Hematopoietic multipotent progenitor cell treated with erythropoietin and hydrocortisone succinate and interleukin-3 and kit ligand, for 17 days (in vitro differentiated cells): ENCODE measurements at regions not wholly inside any gene's neighbourhood (a gene's known extent, or its start where the extent isn't known, plus 50 kb on each side); places are given as distances from the start of the nearest gene placed in this dataset.

Experiments used
- DNase-seq: peaks from one replicate; pipeline ENCODE4 v3.0.0-alpha.2; 2015; ENCODE audit warnings: low spot score

- no peak for DNase-seq
Observed at GRCh38 chr2:224210286-224211180, 171.4 kb upstream of the SERPINE2 start.

GRCh38 chr2:224209555-224210285 lies 170.6 kb upstream of the SERPINE2 start:
- no peak for DNase-seq

- no peak for DNase-seq
Observed at GRCh38 chr2:224208443-224208842, 169.4 kb upstream of the SERPINE2 start.

- DNase-seq = no peak
Observed at GRCh38 chr2:224208007-224208406, 168.9 kb upstream of the SERPINE2 start.

DNA sequence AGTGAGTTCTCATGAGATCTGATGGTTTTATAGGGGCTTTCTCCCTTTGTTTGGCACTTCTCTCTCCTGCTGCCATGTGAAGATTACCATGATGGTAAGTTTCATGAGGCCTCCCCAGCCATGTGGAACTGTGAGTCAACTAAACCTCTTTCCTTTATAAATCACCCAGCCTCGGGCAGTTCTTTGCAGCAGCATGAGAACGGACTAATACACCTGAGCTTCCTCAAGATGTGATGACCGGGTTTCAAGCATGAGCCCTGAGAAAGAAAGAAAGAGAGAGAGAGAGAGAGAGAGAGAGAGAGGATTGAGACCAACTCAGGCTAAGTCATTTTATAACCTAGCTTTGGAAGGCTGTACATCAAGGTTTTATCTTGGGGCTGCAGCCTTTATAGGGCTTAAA lies 167.7 kb upstream of the SERPINE2 start:
- DNase-seq = no peak

DNA sequence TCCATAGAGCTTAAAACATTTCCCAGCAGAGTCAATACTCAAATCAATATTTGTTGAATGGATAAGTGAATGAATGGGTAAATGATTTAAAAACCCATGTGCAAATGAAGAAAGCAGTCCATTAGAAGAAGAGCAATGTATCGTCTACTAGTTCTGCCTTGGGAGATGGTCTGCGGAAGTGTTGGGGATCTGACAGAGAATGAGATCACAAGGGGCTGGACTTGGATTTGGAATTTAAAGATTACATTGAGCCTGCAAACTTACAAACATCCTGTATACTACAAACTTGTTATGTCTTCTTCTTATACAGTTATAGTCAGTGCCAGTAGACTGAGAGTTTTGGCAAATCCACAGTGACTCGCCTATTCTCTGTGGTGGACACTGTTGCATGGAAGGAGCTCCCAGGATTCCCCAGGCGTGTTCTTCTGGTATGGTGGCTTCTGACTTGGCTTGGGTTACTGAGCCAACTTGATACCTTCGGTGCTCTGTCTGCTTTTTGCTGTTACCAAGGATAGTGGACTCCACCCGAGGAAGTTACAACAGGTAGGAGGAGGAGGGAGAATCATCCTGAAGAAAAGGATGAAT lies 163.3 kb upstream of the SERPINE2 start:
- DNase-seq = no peak

- no peak for DNase-seq
Observed at GRCh38 chr2:224198436-224198835, 159.3 kb upstream of the SERPINE2 start.

- DNase-seq = no peak
Observed at GRCh38 chr2:224196810-224197209, 157.7 kb upstream of the SERPINE2 start.

- DNase-seq = no peak
Observed at GRCh38 chr2:224195925-224196571, 157.0 kb upstream of the SERPINE2 start.

DNA sequence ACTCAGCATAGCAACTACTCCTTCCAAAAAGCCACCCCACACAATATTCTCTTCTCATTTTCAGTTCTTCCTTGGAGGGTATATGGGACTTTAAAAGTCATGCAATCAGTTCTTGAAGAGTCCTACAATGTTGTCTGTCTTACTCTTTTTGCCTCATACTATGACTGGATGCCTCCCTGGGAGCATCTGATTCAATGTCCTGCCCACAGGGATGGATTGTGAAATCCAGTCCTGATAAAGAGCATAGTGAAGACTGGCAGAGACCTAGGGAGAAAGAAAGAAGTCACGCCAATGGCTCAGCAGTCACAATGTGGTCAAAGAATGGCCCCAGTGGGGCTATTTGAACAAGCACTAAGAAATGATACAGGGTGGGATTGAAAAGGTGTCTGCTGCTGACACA lies 155.1 kb upstream of the SERPINE2 start:
- DNase-seq = no peak

DNA sequence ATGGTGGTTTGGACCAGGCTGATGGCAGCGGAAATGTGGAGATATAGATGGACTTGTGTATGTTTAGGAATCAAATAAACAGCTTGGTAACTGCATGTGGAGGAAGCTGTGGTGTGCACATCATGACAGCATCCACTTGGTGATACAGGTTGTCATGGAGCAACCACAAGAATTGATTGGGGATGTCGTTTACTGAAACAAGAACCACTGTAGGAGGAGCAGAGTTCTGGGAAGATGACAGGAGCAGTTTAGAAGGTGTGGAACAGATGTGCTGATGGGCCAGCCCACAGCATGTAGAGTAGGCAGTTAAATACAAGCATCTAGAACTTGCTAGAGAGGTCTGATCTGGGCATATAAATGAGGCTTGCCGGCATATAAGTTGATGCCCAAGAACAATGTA lies 152.4 kb upstream of the SERPINE2 start:
- no peak for DNase-seq

- DNase-seq = no peak
Observed at GRCh38 chr2:224190936-224191270, 151.8 kb upstream of the SERPINE2 start.

GRCh38 chr2:224190234-224190935 lies 151.3 kb upstream of the SERPINE2 start:
- DNase-seq = no peak

DNA sequence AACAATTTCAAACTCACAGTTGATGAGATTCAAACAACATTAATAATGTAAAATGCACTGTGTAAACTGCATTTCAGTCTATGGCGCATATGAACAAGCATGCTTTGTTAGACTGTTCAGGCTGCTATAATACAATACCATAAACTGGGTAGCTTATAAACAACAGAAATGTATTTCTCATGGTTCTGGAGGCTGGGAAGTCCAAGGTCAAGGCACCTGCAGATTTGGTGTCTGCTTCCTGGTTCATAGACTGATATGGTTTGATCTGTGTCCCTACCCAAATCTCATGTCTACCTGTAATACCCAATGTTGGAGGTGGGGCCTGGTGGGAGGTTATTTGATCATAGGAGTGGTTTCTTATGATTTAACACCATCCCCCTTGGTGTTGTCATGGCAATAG lies 148.1 kb upstream of the SERPINE2 start:
- DNase-seq = no peak

DNA sequence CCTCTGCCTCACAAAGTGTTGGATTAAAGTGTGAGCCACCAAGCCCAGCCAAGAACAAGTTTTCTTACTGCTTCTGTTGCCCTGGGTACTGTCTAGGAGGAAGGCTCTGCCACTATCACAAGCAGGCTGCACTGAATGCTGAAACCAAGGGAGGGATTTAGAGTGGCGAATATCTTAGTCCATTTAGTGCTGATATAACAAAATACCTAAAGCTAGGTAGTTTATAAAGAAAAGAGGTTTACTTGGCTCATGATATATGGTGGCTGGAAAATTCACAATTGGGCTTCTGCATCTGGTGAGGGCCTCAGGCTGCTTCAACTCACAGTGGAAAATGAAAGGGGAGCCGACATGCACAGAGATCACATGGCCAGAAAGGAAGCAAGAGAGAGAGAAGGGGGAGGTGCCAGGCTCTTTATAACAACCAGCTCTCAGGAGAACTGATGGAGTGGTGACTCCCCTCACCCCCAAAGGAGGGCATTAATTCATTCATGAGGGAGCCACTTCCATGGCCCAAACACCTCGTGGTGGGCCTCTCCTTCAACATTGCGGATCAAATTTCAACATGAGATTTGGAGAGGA lies 146.0 kb upstream of the SERPINE2 start:
- no peak for DNase-seq

- DNase-seq = no peak
Observed at GRCh38 chr2:224183086-224183485, 144.0 kb upstream of the SERPINE2 start.

- no peak for DNase-seq
Observed at GRCh38 chr2:224182498-224182897, 143.4 kb upstream of the SERPINE2 start.

GRCh38 chr2:224181534-224182155 lies 142.6 kb upstream of the SERPINE2 start:
- DNase-seq = no peak

- no peak for DNase-seq
Observed at GRCh38 chr2:224180810-224181209, 141.7 kb upstream of the SERPINE2 start.

DNA sequence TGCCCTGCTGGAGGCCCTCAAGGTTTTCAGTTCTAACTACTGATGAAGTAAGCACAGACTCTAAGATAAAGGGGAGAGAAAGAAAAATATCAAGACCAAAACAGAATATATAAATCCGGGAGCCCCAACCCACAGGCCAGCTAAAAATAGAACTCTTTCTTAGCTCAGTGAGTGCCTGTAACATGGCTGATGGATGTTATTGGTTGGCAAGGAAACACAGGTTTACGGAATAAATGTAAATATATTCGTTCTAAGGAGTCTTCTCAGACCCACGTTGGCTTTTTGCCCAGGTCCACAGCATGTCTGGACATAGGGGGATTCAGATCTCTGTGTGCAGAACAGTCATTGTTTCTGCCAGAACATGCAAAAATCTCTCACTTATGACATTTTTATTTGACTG lies 139.0 kb upstream of the SERPINE2 start:
- DNase-seq = no peak

DNA sequence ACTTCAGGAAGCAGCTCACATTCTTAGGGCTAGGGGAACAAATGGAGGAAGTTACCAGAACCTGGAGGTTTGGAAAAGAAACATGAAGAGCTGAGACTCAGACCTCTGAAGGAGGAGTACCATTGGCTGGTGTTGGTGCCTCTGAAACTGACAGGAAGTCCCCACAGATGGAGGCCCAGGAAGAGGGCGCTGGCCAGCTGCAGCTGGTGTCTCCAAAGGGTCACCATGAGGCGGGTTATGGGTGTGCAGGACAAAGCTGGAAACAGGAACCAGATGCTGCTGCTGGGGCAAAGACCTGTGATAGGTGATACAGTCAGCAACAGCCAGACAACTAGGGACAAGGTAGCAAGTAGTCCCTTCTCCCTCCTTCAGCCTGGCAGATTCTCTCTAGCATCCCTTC lies 136.5 kb upstream of the SERPINE2 start:
- DNase-seq = no peak
